ENCODE measurements at regions not wholly inside any gene's neighbourhood (a gene's known extent, or its start where the extent isn't known, plus 50 kb on each side); places are given as distances from the start of the nearest gene placed in this dataset.
A peak's percentile ranks its signal among the peaks of the same experiment; 100 is the strongest.

DNA sequence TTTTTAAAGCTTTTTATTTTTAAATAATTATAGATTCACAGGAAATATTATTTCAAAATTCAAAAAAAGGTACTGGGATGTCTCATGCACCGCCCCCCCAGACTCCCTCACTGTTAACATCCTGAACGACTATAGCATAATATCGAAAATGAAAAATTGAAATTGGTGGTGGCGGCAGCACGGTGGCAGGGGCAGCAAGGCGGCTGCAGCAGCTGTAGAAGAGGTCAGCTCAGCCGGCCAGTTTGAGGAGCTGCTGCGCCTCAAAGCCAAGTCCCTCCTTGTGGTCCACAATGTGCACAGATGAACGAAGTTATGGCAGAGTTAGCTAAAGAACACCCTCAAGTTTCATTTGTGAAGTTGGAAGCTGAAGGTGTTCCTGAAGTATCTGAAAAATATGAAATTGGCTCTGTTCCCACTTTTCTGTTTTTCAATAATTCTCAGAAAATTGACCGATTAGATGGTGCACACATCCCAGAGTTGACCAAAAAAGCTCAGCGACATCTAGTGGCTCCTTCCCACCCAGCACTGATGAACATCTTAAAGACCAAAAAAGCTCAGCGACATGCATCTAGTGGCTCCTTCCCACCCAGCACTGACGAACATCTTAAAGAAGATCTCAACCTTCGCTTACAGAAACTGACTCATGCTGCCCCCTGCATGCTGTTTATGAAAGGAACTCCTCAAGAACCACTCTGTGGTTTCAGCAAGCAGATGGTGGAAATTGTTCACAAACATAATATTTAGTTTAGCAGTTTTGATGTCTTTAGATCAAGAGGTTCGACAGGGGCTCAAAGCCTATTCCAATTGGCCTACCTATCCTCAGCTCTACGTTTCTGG is 100.8 kb downstream of the FAM217A start:
- Histone ChIP-seq H2AK9ac (replicated peaks; ENCODE audit: low read depth, low read length, poor library complexity) (no peak overlapping the region), H3K4ac (ENCODE audit: low read depth, low read length) (no peak overlapping the region), H3K27me3 (ENCODE audit: control insufficient read depth, insufficient read depth, low read length) (no peaks in the 10 kb centered on the region), H2BK15ac (ENCODE audit: low read depth, low read length) (no peak overlapping the region), H3K9me3 (ENCODE audit: control insufficient read depth, insufficient read depth, low read length) (no peaks in the 10 kb centered on the region), H4K8ac (ENCODE audit: low read depth in 2 of 2, low read length in 2 of 2) (peak overlapping the region in 1 of 2 experiments; percentile 48; a peak in 1 of 4 replicates), H3K18ac (ENCODE audit: low read depth, low read length) (0 out of 2 replicates have a peak overlapping the region, but pooled peaks have one; percentile 8), H2BK20ac (ENCODE audit: low read depth, low read length) (no peak overlapping the region), H3K9me1 (ENCODE audit: insufficient read depth, low read length) (peaks cover 6% of the 10 kb centered on the region; the same call in 1 of the 2 replicates), H3K56ac (ENCODE audit: extremely low read depth, insufficient read depth, low read length) (no peak overlapping the region), H3K9ac (ENCODE audit: low read depth, low read length) (no peak overlapping the region), H2AFZ (replicated peaks; ENCODE audit: low read length, poor library complexity) (no peak overlapping the region), H4K5ac (ENCODE audit: low read depth, low read length) (no peak overlapping the region), H3K4me1 (ENCODE audit: control insufficient read depth, insufficient read depth, low read length) (peaks cover 4% of the 10 kb centered on the region), H2BK5ac (ENCODE audit: low read depth, low read length, poor library complexity, severe bottlenecking) (peak overlapping the region; percentile 3), H2BK120ac (ENCODE audit: low read depth, low read length) (peak overlapping the region; percentile 21; the same call in 1 of the 2 replicates), H3K14ac (replicated peaks; ENCODE audit: low read depth, low read length) (no peak overlapping the region), H4K91ac (ENCODE audit: insufficient read depth, low read depth, low read length) (no peak overlapping the region), H3K4me2 (ENCODE audit: low read depth, low read length) (no peak overlapping the region; the same call in 1 of the 2 replicates), H3K36me3 (ENCODE audit: control insufficient read depth, insufficient read depth, low read length) (no peaks in the 10 kb centered on the region), H3K23ac (ENCODE audit: low read depth, low read length) (no peak overlapping the region), H3K79me1 (ENCODE audit: low read depth in 1 of 2, low read length in 2 of 2) (peaks cover 0 to 10% of the 10 kb centered on the region in 2 experiments; a peak in 1 of 4 replicates), H3K4me3 (ENCODE audit: insufficient read depth, low read depth, low read length) (no peak overlapping the region), H3K27ac (ENCODE audit: insufficient read depth, low read length) (no peak overlapping the region), H2AK5ac (ENCODE audit: low read depth, low read length) (no peak overlapping the region), H4K20me1 (ENCODE audit: insufficient read depth, low read length) (no peaks in the 10 kb centered on the region)
- ChIA-PET POLR2A (ENCODE audit: unreplicated experiment) (no interaction called here), CTCF (interaction anchor here (0.6 to 3.3 kb wide), 20 partner anchors 9 to 851 kb away, joined by 3 to 25 read pairs (median 5); partner anchors contain the start of gene FAM50B)
- dilution Hi-C loops (cut with HindIII; ENCODE audit: low sequenced_read_pairs, unreplicated experiment) (no loop called here), intact Hi-C loops (cut with micrococcal nuclease) (loop anchor here (1.0 to 5.0 kb wide), 4 partner anchors 86 to 236 kb away; partner anchors contain the start of gene FAM50B), in situ Hi-C loops (cut with MboI; ENCODE audit: low sequenced_read_pairs) (loop anchor here (25.0 kb wide), 1 partner anchor 866 kb away; the partner anchor contains the start of gene BPHL)
- peak; percentile 96 for DNase-seq
- 67% methylated on average over 5 of the region's 16 CpGs; no CpG with 5 or more reads in 1 of the 2 experiments for WGBS, 2 experiments (ENCODE audit: extremely low coverage in 2 of 2, insufficient read length in 1 of 2)
- no TSS peak for BruUV-seq (replicated peaks)
- peak; percentile 97 for ATAC-seq (ENCODE audit: low read depth)
- TF ChIP-seq MAZ (IDR thresholded peaks at IDR 0.05; ENCODE audit: borderline replicate concordance, low read depth, low read length) (peak; percentile 43; the same call in 1 of the 2 replicates), SMC3 (IDR thresholded peaks at IDR 0.05; ENCODE audit: low read depth, low read length) (peak; percentile 85), CEBPB (IDR thresholded peaks at IDR 0.05; ENCODE audit: low read depth, low read length) (no peak), NFE2L2 (IDR thresholded peaks at IDR 0.05; ENCODE audit: low read depth, low read length) (no peak), RFX5 (IDR thresholded peaks at IDR 0.05; ENCODE audit: low read depth, low read length) (no peak), MAFK (IDR thresholded peaks at IDR 0.05; ENCODE audit: low read depth, low read length) (no peak), CHD1 (IDR thresholded peaks at IDR 0.05; ENCODE audit: low read depth, low read length) (no peak), BHLHE40 (IDR thresholded peaks at IDR 0.05; ENCODE audit: low read depth, low read length) (peak; percentile 38; the same call in 1 of the 2 replicates), RCOR1 (IDR thresholded peaks at IDR 0.05; ENCODE audit: insufficient replicate concordance, low read length) (peak; percentile 25), FOS (IDR thresholded peaks at IDR 0.05; ENCODE audit: low read depth, low read length) (peak; percentile 52; the same call in 1 of the 2 replicates)
- TF ChIP-seq, protein P1, sequence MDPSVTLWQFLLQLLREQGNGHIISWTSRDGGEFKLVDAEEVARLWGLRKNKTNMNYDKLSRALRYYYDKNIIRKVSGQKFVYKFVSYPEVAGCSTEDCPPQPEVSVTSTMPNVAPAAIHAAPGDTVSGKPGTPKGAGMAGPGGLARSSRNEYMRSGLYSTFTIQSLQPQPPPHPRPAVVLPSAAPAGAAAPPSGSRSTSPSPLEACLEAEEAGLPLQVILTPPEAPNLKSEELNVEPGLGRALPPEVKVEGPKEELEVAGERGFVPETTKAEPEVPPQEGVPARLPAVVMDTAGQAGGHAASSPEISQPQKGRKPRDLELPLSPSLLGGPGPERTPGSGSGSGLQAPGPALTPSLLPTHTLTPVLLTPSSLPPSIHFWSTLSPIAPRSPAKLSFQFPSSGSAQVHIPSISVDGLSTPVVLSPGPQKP (IDR thresholded peaks at IDR 0.05; ENCODE audit: borderline replicate concordance, low read depth, low read length), result no peak
- TF ChIP-seq, protein P2, sequence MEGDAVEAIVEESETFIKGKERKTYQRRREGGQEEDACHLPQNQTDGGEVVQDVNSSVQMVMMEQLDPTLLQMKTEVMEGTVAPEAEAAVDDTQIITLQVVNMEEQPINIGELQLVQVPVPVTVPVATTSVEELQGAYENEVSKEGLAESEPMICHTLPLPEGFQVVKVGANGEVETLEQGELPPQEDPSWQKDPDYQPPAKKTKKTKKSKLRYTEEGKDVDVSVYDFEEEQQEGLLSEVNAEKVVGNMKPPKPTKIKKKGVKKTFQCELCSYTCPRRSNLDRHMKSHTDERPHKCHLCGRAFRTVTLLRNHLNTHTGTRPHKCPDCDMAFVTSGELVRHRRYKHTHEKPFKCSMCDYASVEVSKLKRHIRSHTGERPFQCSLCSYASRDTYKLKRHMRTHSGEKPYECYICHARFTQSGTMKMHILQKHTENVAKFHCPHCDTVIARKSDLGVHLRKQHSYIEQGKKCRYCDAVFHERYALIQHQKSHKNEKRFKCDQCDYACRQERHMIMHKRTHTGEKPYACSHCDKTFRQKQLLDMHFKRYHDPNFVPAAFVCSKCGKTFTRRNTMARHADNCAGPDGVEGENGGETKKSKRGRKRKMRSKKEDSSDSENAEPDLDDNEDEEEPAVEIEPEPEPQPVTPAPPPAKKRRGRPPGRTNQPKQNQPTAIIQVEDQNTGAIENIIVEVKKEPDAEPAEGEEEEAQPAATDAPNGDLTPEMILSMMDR (conservative IDR thresholded peaks at IDR 0.05; ENCODE audit: low read depth, low read length), result peak; percentile 85
- TF ChIP-seq, protein P3, sequence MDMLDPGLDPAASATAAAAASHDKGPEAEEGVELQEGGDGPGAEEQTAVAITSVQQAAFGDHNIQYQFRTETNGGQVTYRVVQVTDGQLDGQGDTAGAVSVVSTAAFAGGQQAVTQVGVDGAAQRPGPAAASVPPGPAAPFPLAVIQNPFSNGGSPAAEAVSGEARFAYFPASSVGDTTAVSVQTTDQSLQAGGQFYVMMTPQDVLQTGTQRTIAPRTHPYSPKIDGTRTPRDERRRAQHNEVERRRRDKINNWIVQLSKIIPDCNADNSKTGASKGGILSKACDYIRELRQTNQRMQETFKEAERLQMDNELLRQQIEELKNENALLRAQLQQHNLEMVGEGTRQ (IDR thresholded peaks at IDR 0.05; ENCODE audit: low read depth, low read length), result no peak

Data from IMR-90 (cell line).